ENCODE measurements at regions not wholly inside any gene's neighbourhood (a gene's known extent, or its start where the extent isn't known, plus 50 kb on each side); places are given as distances from the start of the nearest gene placed in this dataset.

- intact Hi-C loops (cut with micrococcal nuclease) = no loop called here
- Mint-ChIP-seq H3K27ac (no peak overlapping the region), H3K36me3 (ENCODE audit: low read depth) (no peaks in the 10 kb centered on the region), H3K9me3 (no peaks in the 10 kb centered on the region), H3K4me3 (no peak overlapping the region), H3K27me3 (peaks cover 4% of the 10 kb centered on the region), H3K4me1 (ENCODE audit: low read depth) (no peaks in the 10 kb centered on the region)
- TF ChIP-seq, protein P1, sequence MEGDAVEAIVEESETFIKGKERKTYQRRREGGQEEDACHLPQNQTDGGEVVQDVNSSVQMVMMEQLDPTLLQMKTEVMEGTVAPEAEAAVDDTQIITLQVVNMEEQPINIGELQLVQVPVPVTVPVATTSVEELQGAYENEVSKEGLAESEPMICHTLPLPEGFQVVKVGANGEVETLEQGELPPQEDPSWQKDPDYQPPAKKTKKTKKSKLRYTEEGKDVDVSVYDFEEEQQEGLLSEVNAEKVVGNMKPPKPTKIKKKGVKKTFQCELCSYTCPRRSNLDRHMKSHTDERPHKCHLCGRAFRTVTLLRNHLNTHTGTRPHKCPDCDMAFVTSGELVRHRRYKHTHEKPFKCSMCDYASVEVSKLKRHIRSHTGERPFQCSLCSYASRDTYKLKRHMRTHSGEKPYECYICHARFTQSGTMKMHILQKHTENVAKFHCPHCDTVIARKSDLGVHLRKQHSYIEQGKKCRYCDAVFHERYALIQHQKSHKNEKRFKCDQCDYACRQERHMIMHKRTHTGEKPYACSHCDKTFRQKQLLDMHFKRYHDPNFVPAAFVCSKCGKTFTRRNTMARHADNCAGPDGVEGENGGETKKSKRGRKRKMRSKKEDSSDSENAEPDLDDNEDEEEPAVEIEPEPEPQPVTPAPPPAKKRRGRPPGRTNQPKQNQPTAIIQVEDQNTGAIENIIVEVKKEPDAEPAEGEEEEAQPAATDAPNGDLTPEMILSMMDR (IDR thresholded peaks at IDR 0.05) = no peak
- ATAC-seq (no peak), DNase-seq (no peak)
- ChIA-PET POLR2A (no interaction called here), CTCF (interaction anchor here (1.4 kb wide), 1 partner anchor 57 kb away, joined by 4 read pairs; no protein-coding TSS in a partner anchor)
Measured at GRCh38 chr1:229717786-229718576, 91.9 kb downstream of the URB2 start.

DNA sequence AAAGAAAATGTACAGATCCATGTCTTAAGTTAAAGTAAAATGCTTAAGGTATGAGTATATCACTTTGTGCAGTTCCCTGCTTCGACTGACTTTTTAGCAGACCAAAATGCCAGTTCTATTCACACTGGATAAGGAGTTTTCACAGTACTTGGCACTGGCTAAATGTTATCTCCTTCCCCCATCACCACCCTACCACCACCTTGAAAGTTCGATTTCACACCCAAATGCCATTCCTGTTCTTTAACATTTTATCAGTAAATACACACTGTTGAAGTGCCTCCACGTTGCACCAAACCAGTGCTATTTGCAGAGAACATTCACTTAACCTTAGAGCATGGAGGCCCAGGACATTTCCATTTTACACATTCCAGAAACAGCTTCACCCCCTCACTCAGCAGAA lies 100.0 kb downstream of the URB2 start:
- ATAC-seq (no peak), DNase-seq (no peak)
- Mint-ChIP-seq H3K36me3 (ENCODE audit: low read depth) (no peaks in the 10 kb centered on the region), H3K4me3 (no peak overlapping the region), H3K4me1 (ENCODE audit: low read depth) (no peaks in the 10 kb centered on the region), H3K27ac (no peak overlapping the region), H3K27me3 (peaks cover 4% of the 10 kb centered on the region), H3K9me3 (no peaks in the 10 kb centered on the region)
- intact Hi-C loops (cut with micrococcal nuclease) = no loop called here
- TF ChIP-seq, protein P1 (IDR thresholded peaks at IDR 0.05) = no peak
- ChIA-PET POLR2A (no interaction called here), CTCF (no interaction called here)

GRCh38 chr1:229729916-229730315 lies 103.9 kb downstream of the URB2 start:
- DNase-seq (no peak), ATAC-seq (no peak)
- Mint-ChIP-seq H3K9me3 (no peaks in the 10 kb centered on the region), H3K4me1 (ENCODE audit: low read depth) (no peaks in the 10 kb centered on the region), H3K27ac (no peak overlapping the region), H3K4me3 (no peak overlapping the region), H3K36me3 (ENCODE audit: low read depth) (no peaks in the 10 kb centered on the region), H3K27me3 (no peaks in the 10 kb centered on the region)
- TF ChIP-seq, protein P1 (IDR thresholded peaks at IDR 0.05) = no peak
- ChIA-PET POLR2A (no interaction called here), CTCF (interaction anchor here (0.9 kb wide), 1 partner anchor 63 kb away, joined by 3 read pairs; no protein-coding TSS in a partner anchor)
- intact Hi-C loops (cut with micrococcal nuclease) = no loop called here

- no peaks in the 10 kb centered on the region for H3K9me3 Mint-ChIP-seq
- H3K4me1 Mint-ChIP-seq (ENCODE audit: low read depth) = no peaks in the 10 kb centered on the region
- TF ChIP-seq, protein P1 (IDR thresholded peaks at IDR 0.05) = no peak
- CTCF ChIA-PET = no interaction called here
- intact Hi-C loops (cut with micrococcal nuclease) = no loop called here
- no peak for ATAC-seq
- POLR2A ChIA-PET = interaction anchor here (0.8 kb wide), 1 partner anchor 12 kb away, joined by 3 read pairs; no protein-coding TSS in a partner anchor
- no peak for DNase-seq
- H3K27me3 Mint-ChIP-seq = no peaks in the 10 kb centered on the region
- H3K4me3 Mint-ChIP-seq = no peak overlapping the region
- H3K36me3 Mint-ChIP-seq (ENCODE audit: low read depth) = no peaks in the 10 kb centered on the region
- no peak overlapping the region for H3K27ac Mint-ChIP-seq
Measured at GRCh38 chr1:229730573-229730972, 104.5 kb downstream of the URB2 start.

DNA sequence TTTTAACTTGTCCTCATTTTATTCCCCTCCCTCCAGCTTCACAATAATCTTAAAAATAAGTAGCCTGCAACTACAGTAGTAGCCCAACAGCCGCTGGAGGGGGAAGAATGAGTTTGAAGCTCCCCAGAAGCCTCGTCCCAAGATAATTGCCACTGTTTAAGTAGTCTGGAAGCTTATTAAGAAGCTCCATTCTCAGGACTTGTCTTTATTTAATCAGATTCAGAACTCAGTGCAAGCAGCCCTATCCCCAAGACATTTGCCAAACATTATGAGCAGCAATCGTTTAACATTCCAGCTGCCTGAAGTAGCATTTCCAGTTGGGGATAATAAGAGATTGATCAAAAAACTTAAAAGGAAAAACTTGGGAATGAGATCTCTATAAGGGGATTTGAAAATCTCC lies 106.0 kb downstream of the URB2 start:
- TF ChIP-seq, protein P1 (IDR thresholded peaks at IDR 0.05) = no peak
- Mint-ChIP-seq H3K27ac (no peak overlapping the region), H3K9me3 (peaks cover 8% of the 10 kb centered on the region), H3K27me3 (no peaks in the 10 kb centered on the region), H3K36me3 (ENCODE audit: low read depth) (peaks cover 3% of the 10 kb centered on the region), H3K4me1 (ENCODE audit: low read depth) (no peaks in the 10 kb centered on the region), H3K4me3 (no peak overlapping the region)
- CTCF ChIA-PET = interaction anchor here (1.0 to 1.3 kb wide), 2 partner anchors 62 to 436 kb away, joined by 3 read pairs; no protein-coding TSS in a partner anchor
- DNase-seq (no peak), ATAC-seq (no peak)
- intact Hi-C loops (cut with micrococcal nuclease) = no loop called here
- POLR2A ChIA-PET = interaction anchor here (0.7 kb wide), 1 partner anchor 13 kb away, joined by 3 read pairs; no protein-coding TSS in a partner anchor

All from activated CD8-positive, alpha-beta T cell treated with anti-CD3 and anti-CD28 coated beads for 36 hours (primary cell).